Endothelial cell of umbilical vein (primary cell): ENCODE measurements at regions not wholly inside any gene's neighbourhood (a gene's known extent, or its start where the extent isn't known, plus 50 kb on each side); places are given as distances from the start of the nearest gene placed in this dataset.

Source experiments
- CTCF ChIP-seq, 2 donors: IDR thresholded peaks; 1 replicate in 1 of 2; 2 replicates in 1 of 2; pipeline ENCODE4 v1.5.1; 2011; ENCODE audit warnings: low read length in 2 of 2, mild to moderate bottlenecking in 2 of 2, moderate library complexity in 2 of 2, control low read depth in 1 of 2, inconsistent platforms in 1 of 2, low read depth in 1 of 2; ENCODE audit not compliant: insufficient read depth in 1 of 2; ENCODE audit errors: extremely low read depth in 1 of 2
- EZH2 ChIP-seq: IDR thresholded peaks from 2 replicates; pipeline ENCODE4 v1.6.1; 2012; ENCODE audit warnings: borderline replicate concordance, low read depth, mild to moderate bottlenecking, moderate library complexity, low read length, inconsistent platforms; ENCODE audit not compliant: severe bottlenecking
- JUN ChIP-seq: IDR thresholded peaks from 2 replicates; pipeline ENCODE4 v1.6.1; 2011; ENCODE audit warnings: borderline replicate concordance, low read depth; ENCODE audit not compliant: insufficient read length, insufficient read depth
- MYC ChIP-seq: IDR thresholded peaks from one replicate; pipeline ENCODE4 v1.6.1; 2011; ENCODE audit warnings: mild to moderate bottlenecking, low read depth, low read length
- POLR2A ChIP-seq: IDR thresholded peaks from 2 replicates; pipeline ENCODE4 v1.6.1; 2012; ENCODE audit warnings: low read depth, mild to moderate bottlenecking, control low read depth, low read length
- POLR2AphosphoS5 ChIP-seq: IDR thresholded peaks from 2 replicates; pipeline ENCODE4 v1.6.1; 2012; ENCODE audit warnings: low read depth, mild to moderate bottlenecking, control low read depth, low read length, moderate library complexity; ENCODE audit not compliant: insufficient read depth
- TF ChIP-seq, protein P1 (sequence below): IDR thresholded peaks from 2 replicates; pipeline ENCODE4 v1.6.1; 2011; ENCODE audit not compliant: insufficient read depth, insufficient read length

- TF ChIP-seq JUN (no peak), POLR2A (no peak), CTCF (IDR thresholded peaks at IDR 0.05; ENCODE audit: extremely low read depth in 1 of 2, insufficient read depth in 1 of 2, low read depth in 1 of 2, low read length in 2 of 2) (no peak), POLR2AphosphoS5 (no peak), EZH2 (no peak), MYC (no peak)
- TF ChIP-seq, protein P1, sequence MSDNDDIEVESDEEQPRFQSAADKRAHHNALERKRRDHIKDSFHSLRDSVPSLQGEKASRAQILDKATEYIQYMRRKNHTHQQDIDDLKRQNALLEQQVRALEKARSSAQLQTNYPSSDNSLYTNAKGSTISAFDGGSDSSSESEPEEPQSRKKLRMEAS, result no peak
Observed at GRCh38 chrX:121256647-121257046, 209.2 kb downstream of the GLUD2 start.
